ENCODE measurements at regions not wholly inside any gene's neighbourhood (a gene's known extent, or its start where the extent isn't known, plus 50 kb on each side); places are given as distances from the start of the nearest gene placed in this dataset.
A peak's percentile ranks its signal among the peaks of the same experiment; 100 is the strongest.

DNA sequence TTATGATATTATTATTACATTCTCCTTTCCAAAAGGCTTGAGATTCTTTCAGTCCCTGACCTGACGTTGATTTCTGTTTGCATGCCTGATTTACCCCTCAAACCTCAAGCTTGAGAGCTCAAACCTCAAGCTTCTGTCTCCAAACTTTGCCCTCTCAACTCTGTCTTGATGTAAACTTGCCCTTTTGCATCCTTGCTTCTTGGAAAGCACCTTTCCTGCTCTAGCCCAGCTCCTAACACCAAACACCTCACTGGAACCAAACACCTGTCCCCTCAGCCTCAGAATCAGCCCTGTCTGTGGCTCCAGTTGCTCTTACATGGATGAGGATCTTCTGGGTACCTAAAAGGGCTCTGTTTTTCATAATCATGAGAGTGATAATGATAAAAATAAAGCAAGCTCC, 109.2 kb downstream of the GP2 start:
- H3K9ac ChIP-seq (ENCODE audit: low read depth, low read length): no peak overlapping the region
- H3K4me1 ChIP-seq (ENCODE audit: control insufficient read depth, insufficient read depth, low read length): no peaks in the 10 kb centered on the region
- H3K9me3 ChIP-seq (ENCODE audit: control insufficient read depth, insufficient read depth, low read length): no peaks in the 10 kb centered on the region
- H3K36me3 ChIP-seq (ENCODE audit: control insufficient read depth, insufficient read depth, low read length): no peaks in the 10 kb centered on the region
- no peaks in the 10 kb centered on the region for H3K27me3 ChIP-seq (ENCODE audit: control insufficient read depth, insufficient read depth, low read length)
- H3K4me3 ChIP-seq (ENCODE audit: low read depth, low read length): no peak overlapping the region

DNA sequence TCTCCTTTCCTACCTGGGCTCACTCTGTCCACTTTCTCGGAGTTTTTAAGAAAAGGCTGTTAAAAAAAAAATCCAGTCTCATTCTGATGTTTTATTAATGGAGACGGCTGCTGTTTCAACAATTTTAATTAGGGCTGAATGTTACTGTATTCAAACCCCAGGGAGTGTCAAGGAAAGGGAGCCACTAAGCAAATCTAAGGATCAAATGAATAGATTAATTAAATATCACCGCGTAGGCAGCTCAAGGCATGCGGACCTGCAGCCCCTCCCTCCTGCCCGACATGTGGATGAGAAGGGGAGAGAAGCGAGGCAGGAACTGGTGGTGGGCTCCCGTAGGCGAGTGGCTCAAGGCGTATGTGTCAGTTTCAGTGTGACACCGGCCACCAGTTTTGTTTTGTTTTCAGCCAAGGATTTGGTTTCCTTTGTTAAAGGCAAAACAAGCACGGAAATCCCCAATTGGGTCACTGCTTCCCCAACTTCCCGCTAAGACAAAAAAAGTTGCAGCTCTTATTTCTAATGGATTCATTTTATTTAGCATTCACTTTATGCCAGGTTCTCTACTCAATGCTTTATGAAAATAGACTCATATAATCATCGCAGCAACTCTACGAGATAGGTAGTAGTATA, 110.6 kb downstream of the GP2 start:
- H3K9ac ChIP-seq (ENCODE audit: low read depth, low read length): no peak overlapping the region
- no peaks in the 10 kb centered on the region for H3K27me3 ChIP-seq (ENCODE audit: control insufficient read depth, insufficient read depth, low read length)

GRCh38 chr16:20214401-20214800, 112.9 kb downstream of the GP2 start:
- Histone ChIP-seq H3K9ac (ENCODE audit: low read depth, low read length) (no peak overlapping the region), H3K4me3 (ENCODE audit: low read depth, low read length) (no peak overlapping the region), H3K27me3 (ENCODE audit: control insufficient read depth, insufficient read depth, low read length) (no peaks in the 10 kb centered on the region), H3K9me3 (ENCODE audit: control insufficient read depth, insufficient read depth, low read length) (no peaks in the 10 kb centered on the region), H3K36me3 (ENCODE audit: control insufficient read depth, insufficient read depth, low read length) (no peaks in the 10 kb centered on the region), H3K4me1 (ENCODE audit: control insufficient read depth, insufficient read depth, low read length) (no peaks in the 10 kb centered on the region)

More for the DNA sequence above, 110.6 kb downstream of the GP2 start:
- Histone ChIP-seq H3K4me3 (ENCODE audit: low read depth, low read length) (no peak overlapping the region), H3K36me3 (ENCODE audit: control insufficient read depth, insufficient read depth, low read length) (no peaks in the 10 kb centered on the region), H3K4me1 (ENCODE audit: control insufficient read depth, insufficient read depth, low read length) (no peaks in the 10 kb centered on the region), H3K9me3 (ENCODE audit: control insufficient read depth, insufficient read depth, low read length) (no peaks in the 10 kb centered on the region)

DNA sequence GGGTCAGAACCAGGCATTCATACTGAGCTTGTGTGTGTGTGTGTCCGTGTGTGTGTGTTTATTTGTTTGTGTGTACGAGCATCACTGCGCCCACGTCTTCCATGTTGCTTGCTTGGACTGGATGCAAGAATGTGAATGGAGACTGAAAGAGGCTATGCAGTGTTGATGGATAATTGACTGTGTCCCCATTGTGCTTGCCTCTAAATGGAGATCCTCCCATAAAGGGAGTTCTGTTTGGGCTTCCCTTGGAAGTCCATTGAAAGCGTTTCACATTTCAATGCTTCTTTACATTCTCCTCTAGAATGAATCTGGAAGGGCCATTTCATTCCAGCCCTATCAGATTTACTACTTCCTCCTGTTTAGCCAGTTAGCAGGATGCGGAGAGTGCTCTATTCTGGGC, 124.0 kb downstream of the GP2 start:
- no peak overlapping the region for H3K4me3 ChIP-seq (ENCODE audit: low read depth, low read length)
- H3K27me3 ChIP-seq (ENCODE audit: control insufficient read depth, insufficient read depth, low read length): no peaks in the 10 kb centered on the region
- no peaks in the 10 kb centered on the region for H3K4me1 ChIP-seq (ENCODE audit: control insufficient read depth, insufficient read depth, low read length)
- no peaks in the 10 kb centered on the region for H3K9me3 ChIP-seq (ENCODE audit: control insufficient read depth, insufficient read depth, low read length)
- no peak overlapping the region for H3K9ac ChIP-seq (ENCODE audit: low read depth, low read length)
- no peaks in the 10 kb centered on the region for H3K36me3 ChIP-seq (ENCODE audit: control insufficient read depth, insufficient read depth, low read length)

GRCh38 chr16:20202747-20203146, 124.6 kb downstream of the GP2 start:
- no peaks in the 10 kb centered on the region for H3K36me3 ChIP-seq (ENCODE audit: control insufficient read depth, insufficient read depth, low read length)
- H3K27me3 ChIP-seq (ENCODE audit: control insufficient read depth, insufficient read depth, low read length): no peaks in the 10 kb centered on the region
- H3K4me3 ChIP-seq (ENCODE audit: low read depth, low read length): no peak overlapping the region
- no peak overlapping the region for H3K9ac ChIP-seq (ENCODE audit: low read depth, low read length)
- no peaks in the 10 kb centered on the region for H3K4me1 ChIP-seq (ENCODE audit: control insufficient read depth, insufficient read depth, low read length)
- H3K9me3 ChIP-seq (ENCODE audit: control insufficient read depth, insufficient read depth, low read length): no peaks in the 10 kb centered on the region

GRCh38 chr16:20192801-20193200, 119.1 kb upstream of the GPR139 start:
- Histone ChIP-seq H3K9ac (ENCODE audit: low read depth, low read length) (no peak overlapping the region), H3K36me3 (ENCODE audit: control insufficient read depth, insufficient read depth, low read length) (no peaks in the 10 kb centered on the region), H3K9me3 (ENCODE audit: control insufficient read depth, insufficient read depth, low read length) (no peaks in the 10 kb centered on the region), H3K4me1 (ENCODE audit: control insufficient read depth, insufficient read depth, low read length) (no peaks in the 10 kb centered on the region), H3K4me3 (ENCODE audit: low read depth, low read length) (no peak overlapping the region), H3K27me3 (ENCODE audit: control insufficient read depth, insufficient read depth, low read length) (no peaks in the 10 kb centered on the region)

- no peak overlapping the region for H3K9ac ChIP-seq (ENCODE audit: low read depth, low read length)
- no peak overlapping the region for H3K4me3 ChIP-seq (ENCODE audit: low read depth, low read length)
- H3K4me1 ChIP-seq (ENCODE audit: control insufficient read depth, insufficient read depth, low read length): no peaks in the 10 kb centered on the region
- no peaks in the 10 kb centered on the region for H3K9me3 ChIP-seq (ENCODE audit: control insufficient read depth, insufficient read depth, low read length)
- H3K27me3 ChIP-seq (ENCODE audit: control insufficient read depth, insufficient read depth, low read length): no peaks in the 10 kb centered on the region
- H3K36me3 ChIP-seq (ENCODE audit: control insufficient read depth, insufficient read depth, low read length): no peaks in the 10 kb centered on the region
Measured at GRCh38 chr16:20191566-20191965, 117.9 kb upstream of the GPR139 start.

- peaks cover 3% of the 10 kb centered on the region for H3K27me3 ChIP-seq (ENCODE audit: control insufficient read depth, insufficient read depth, low read length)
- no peaks in the 10 kb centered on the region for H3K36me3 ChIP-seq (ENCODE audit: control insufficient read depth, insufficient read depth, low read length)
- H3K9ac ChIP-seq (ENCODE audit: low read depth, low read length): no peak overlapping the region
- H3K9me3 ChIP-seq (ENCODE audit: control insufficient read depth, insufficient read depth, low read length): no peaks in the 10 kb centered on the region
- no peak overlapping the region for H3K4me3 ChIP-seq (ENCODE audit: low read depth, low read length)
- H3K4me1 ChIP-seq (ENCODE audit: control insufficient read depth, insufficient read depth, low read length): peaks cover 3% of the 10 kb centered on the region
Measured at GRCh38 chr16:20181949-20182348, 108.3 kb upstream of the GPR139 start.

DNA sequence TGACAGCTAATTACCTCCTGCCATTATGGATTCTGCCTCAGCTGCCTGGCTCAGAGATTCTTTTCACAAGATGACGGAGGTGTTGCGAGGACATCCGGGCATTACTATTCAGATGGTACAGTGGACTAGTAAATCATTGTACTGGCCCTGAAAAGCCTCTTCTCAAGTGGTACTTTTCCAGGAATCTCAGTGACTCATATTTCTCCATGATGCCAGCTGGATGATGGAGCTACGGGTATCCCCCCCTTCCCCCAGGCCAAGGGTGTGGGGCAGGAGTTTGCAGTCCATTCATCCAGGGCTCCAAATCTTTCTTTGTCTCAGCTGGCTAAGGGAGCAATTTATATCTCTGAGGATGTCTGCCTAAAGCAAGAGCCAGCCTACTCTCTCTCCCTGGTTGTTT, 107.7 kb upstream of the GPR139 start:
- Histone ChIP-seq H3K4me3 (ENCODE audit: low read depth, low read length) (no peak overlapping the region), H3K36me3 (ENCODE audit: control insufficient read depth, insufficient read depth, low read length) (no peaks in the 10 kb centered on the region), H3K4me1 (ENCODE audit: control insufficient read depth, insufficient read depth, low read length) (peaks cover 4% of the 10 kb centered on the region), H3K27me3 (ENCODE audit: control insufficient read depth, insufficient read depth, low read length) (peaks cover 3% of the 10 kb centered on the region), H3K9me3 (ENCODE audit: control insufficient read depth, insufficient read depth, low read length) (no peaks in the 10 kb centered on the region), H3K9ac (ENCODE audit: low read depth, low read length) (no peak overlapping the region)

GRCh38 chr16:20178297-20178696, 104.6 kb upstream of the GPR139 start:
- H3K27me3 ChIP-seq (ENCODE audit: control insufficient read depth, insufficient read depth, low read length): peaks cover 3% of the 10 kb centered on the region
- no peak overlapping the region for H3K9ac ChIP-seq (ENCODE audit: low read depth, low read length)

GRCh38 chr16:20175358-20175757, 101.7 kb upstream of the GPR139 start:
- Histone ChIP-seq H3K4me1 (ENCODE audit: control insufficient read depth, insufficient read depth, low read length) (peaks cover 10% of the 10 kb centered on the region), H3K4me3 (ENCODE audit: low read depth, low read length) (peak overlapping the region; percentile 26), H3K27me3 (ENCODE audit: control insufficient read depth, insufficient read depth, low read length) (peaks cover 3% of the 10 kb centered on the region), H3K9me3 (ENCODE audit: control insufficient read depth, insufficient read depth, low read length) (no peaks in the 10 kb centered on the region), H3K36me3 (ENCODE audit: control insufficient read depth, insufficient read depth, low read length) (no peaks in the 10 kb centered on the region), H3K9ac (ENCODE audit: low read depth, low read length) (no peak overlapping the region)

More at GRCh38 chr16:20178297-20178696, 104.6 kb upstream of the GPR139 start:
- no peaks in the 10 kb centered on the region for H3K36me3 ChIP-seq (ENCODE audit: control insufficient read depth, insufficient read depth, low read length)
- H3K4me3 ChIP-seq (ENCODE audit: low read depth, low read length): no peak overlapping the region
- H3K9me3 ChIP-seq (ENCODE audit: control insufficient read depth, insufficient read depth, low read length): no peaks in the 10 kb centered on the region
- H3K4me1 ChIP-seq (ENCODE audit: control insufficient read depth, insufficient read depth, low read length): peaks cover 10% of the 10 kb centered on the region

DNA sequence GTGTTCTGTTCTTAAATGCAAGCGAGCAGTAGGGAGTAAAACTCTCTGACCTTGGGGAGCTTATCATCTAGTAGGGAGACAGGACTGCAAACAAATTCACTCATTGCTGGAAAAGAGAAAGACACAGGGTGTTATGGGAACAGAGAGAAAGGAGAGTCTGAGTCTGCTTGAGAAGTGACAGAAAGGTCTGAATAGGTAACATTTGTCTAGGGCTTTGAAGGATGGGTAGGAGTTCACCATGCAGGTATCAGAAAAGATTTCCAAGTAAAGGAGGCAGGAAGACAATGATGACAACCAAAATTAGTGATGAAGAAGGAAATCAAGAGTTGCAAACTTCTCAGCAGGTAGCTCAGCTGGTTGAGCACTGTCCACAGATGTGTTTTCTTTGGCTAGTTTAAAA, 93.6 kb upstream of the GPR139 start:
- H3K36me3 ChIP-seq (ENCODE audit: control insufficient read depth, insufficient read depth, low read length): no peaks in the 10 kb centered on the region
- no peaks in the 10 kb centered on the region for H3K4me1 ChIP-seq (ENCODE audit: control insufficient read depth, insufficient read depth, low read length)
- H3K9ac ChIP-seq (ENCODE audit: low read depth, low read length): no peak overlapping the region
- no peaks in the 10 kb centered on the region for H3K9me3 ChIP-seq (ENCODE audit: control insufficient read depth, insufficient read depth, low read length)
- H3K27me3 ChIP-seq (ENCODE audit: control insufficient read depth, insufficient read depth, low read length): no peaks in the 10 kb centered on the region
- H3K4me3 ChIP-seq (ENCODE audit: low read depth, low read length): no peak overlapping the region

Data from iPS-15b (cell line).